ENCODE measurements at regions not wholly inside any gene's neighbourhood (a gene's known extent, or its start where the extent isn't known, plus 50 kb on each side); places are given as distances from the start of the nearest gene placed in this dataset.

DNA sequence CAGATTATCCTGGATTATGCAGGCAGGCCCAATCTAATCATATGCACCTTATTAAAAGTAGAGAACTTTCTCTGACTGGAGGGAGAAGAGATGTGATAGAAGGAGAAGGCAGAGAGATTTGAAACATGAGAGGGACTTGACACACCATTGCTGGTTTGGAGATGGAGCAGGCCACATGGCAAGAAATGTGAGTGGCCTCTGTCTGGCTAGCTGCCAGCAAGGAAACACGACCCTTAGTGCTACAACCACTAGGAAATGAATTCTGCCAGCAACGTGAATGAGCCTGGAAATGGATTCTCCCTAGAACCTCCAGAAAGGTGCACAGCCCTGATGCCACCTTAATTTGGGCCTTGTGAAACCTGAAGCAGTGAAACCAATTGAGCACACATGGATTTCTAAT is 79.5 kb upstream of the MBNL3 start:
- DNase-seq (ENCODE audit: low read depth), result no peak

DNA sequence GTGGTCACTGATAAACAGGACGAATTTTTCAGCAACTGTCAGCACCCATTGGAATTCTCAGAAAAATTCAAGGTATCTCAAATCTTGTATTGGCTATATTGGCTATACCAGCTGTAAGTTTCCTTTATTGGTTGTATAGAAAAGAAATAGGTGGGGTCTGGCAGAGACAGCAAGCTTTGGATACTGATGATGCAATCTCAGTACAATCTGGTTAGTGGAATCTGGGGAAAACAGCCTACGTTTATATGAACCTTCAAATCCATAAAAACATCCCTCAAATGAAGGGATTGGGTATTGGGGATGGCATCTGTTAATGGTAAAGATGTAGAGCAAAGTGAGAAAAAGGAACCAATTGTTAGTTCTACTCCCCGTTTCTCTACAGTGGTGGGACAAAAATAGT is 76.4 kb upstream of the MBNL3 start:
- no peak for DNase-seq (ENCODE audit: low read depth)

DNA sequence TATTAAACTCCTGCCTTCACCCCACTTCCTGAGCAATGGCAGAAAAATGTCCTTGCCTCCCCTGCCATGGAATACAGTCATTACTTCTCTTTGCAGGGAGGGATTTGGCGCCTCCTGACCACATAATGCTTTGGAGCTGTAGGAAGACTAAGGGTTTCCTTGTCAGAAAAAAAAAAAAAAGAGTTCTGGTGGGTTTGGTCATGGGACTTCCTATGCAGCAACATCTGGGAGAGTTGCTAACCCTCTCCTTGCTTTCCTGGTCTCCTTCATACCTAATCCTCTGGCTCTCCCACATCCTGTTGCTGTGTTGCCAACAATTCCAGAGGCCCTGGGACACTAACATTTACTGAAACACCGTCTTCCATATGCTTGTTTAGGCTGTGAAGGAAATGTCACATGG is 75.1 kb upstream of the MBNL3 start:
- DNase-seq (ENCODE audit: low read depth), result no peak

DNA sequence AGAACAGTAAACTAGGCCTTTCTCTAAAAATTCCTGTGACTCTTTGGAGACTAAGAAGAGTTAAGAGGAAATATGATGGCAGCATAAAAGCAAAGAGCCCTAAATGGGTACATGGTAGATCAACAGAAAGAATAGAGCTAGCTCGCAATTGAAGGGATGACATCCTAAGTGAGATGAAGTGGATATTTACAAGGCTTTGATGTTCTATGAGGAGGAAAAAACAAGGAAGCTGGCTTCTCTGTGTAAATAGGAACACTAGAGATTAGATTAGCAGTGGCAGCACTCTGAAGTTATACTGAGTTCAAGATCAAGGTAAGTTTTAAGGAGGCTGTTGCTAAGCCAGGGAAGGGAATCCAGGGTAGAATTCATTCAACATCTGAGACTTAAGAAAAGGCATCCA is 73.1 kb upstream of the MBNL3 start:
- no peak for DNase-seq (ENCODE audit: low read depth)

DNA sequence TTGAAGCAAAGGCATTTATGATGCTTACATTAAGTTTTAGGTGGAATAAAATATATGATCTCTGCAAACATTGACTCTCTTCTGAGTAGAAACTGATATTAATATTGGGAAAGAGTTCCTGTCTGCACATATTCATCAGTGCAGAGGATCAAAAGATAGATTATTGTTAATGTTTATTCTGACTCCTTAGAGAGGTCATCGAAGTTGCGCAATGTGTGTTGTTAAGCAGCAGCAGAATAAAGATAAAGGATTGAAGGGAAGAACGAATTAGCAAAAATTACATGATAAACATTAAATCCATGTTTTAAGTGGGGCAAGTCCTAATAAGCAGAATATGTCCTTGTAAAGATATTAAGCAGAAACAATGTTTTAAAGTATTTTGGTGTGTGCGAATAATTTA is 72.6 kb upstream of the MBNL3 start:
- DNase-seq (ENCODE audit: low read depth), result peak; percentile 2

DNA sequence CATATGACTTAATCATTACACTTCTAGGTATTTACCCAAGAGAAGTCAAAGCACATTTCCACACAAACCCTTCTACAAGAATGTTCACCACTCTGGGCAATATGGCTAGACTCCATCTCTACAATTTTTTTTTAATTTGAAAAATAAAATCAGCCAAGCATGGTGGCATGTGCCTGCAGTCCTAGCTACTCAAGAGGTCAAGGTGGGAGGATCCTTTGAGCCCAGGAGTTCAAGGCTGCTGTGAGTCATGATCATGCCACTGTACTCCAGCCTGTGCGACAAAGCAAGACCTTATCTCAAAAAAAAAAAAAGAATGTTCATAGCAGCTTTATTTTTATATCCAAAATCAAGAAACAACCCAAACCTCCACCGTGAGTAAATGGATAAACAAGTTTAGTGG is 70.3 kb upstream of the MBNL3 start:
- DNase-seq (ENCODE audit: low read depth), result no peak

DNA sequence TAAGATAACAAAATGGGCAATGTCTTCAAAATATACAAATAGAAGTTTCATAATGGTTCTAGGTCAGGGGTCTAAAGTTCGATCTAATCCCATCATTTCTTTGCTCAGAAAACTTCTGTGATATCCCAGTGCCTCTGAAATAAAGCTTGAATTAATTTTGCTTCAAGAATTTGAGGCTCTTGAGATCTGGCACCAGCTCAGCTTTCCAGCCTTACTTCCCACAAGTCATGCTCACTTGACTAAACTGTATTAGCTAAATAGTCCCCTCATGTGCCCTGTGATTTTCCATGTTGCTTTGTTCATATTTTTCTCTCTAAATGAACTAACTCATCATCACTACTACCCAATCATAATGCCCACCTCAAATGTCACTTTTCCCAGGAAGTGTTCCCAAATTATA is 50.8 kb upstream of the MBNL3 start:
- DNase-seq (ENCODE audit: low read depth), result no peak
